ENCODE measurements at regions not wholly inside any gene's neighbourhood (a gene's known extent, or its start where the extent isn't known, plus 50 kb on each side); places are given as distances from the start of the nearest gene placed in this dataset.

DNA sequence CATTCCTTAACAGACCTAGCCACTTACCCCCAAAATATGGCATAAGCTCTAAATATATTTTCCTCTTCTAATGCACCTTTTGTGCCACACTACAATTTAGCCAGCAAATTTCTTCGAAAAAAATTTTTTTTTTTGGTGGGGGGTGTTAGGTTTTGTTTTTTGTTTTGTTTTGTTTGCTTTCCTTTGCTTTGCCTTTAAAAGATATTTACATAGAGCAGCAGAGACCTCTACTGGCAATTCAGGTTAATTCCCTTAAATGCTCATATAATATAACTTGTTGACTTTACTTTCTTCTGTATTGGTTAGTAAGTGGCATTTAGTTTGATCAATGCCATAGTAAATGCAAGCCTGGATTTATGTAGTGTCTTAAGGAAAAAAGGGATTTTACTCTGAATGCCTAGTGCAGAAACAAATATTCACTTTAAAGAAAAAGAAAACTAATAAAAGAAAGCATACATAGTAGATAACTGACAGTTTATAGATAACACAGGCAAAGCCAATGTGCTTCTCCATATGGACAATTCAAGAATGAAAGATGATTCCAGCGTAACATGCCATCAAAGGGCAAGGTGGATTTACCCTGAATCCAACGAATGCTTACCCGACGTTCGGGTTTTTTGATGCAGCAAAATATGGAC is 1250.6 kb downstream of the GATA3 start:
- no peak for TF ChIP-seq EP300 (IDR thresholded peaks at IDR 0.05; ENCODE audit: borderline replicate concordance in 1 of 2, control insufficient read depth in 1 of 2, low read depth in 2 of 2, low read length in 2 of 2)
- no peak for TF ChIP-seq EZH2 (IDR thresholded peaks at IDR 0.05; ENCODE audit: borderline replicate concordance, control insufficient read depth, low read depth, low read length)
- no peak for TF ChIP-seq BRCA1 (IDR thresholded peaks at IDR 0.05; ENCODE audit: low read depth, low read length)
- TF ChIP-seq JUNB (IDR thresholded peaks at IDR 0.05), result no peak
- TF ChIP-seq SIN3A (IDR thresholded peaks at IDR 0.05; ENCODE audit: low read depth, low read length), result no peak
- TF ChIP-seq ZBTB4 (CRISPR knock-in tag; IDR thresholded peaks at IDR 0.05), result no peak
- TF ChIP-seq, protein P1, sequence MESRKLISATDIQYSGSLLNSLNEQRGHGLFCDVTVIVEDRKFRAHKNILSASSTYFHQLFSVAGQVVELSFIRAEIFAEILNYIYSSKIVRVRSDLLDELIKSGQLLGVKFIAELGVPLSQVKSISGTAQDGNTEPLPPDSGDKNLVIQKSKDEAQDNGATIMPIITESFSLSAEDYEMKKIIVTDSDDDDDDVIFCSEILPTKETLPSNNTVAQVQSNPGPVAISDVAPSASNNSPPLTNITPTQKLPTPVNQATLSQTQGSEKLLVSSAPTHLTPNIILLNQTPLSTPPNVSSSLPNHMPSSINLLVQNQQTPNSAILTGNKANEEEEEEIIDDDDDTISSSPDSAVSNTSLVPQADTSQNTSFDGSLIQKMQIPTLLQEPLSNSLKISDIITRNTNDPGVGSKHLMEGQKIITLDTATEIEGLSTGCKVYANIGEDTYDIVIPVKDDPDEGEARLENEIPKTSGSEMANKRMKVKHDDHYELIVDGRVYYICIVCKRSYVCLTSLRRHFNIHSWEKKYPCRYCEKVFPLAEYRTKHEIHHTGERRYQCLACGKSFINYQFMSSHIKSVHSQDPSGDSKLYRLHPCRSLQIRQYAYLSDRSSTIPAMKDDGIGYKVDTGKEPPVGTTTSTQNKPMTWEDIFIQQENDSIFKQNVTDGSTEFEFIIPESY (IDR thresholded peaks at IDR 0.05), result no peak
- no peak for TF ChIP-seq SRF (IDR thresholded peaks at IDR 0.05; ENCODE audit: low read depth in 2 of 2, low read length in 2 of 2)
- TF ChIP-seq, protein P2, sequence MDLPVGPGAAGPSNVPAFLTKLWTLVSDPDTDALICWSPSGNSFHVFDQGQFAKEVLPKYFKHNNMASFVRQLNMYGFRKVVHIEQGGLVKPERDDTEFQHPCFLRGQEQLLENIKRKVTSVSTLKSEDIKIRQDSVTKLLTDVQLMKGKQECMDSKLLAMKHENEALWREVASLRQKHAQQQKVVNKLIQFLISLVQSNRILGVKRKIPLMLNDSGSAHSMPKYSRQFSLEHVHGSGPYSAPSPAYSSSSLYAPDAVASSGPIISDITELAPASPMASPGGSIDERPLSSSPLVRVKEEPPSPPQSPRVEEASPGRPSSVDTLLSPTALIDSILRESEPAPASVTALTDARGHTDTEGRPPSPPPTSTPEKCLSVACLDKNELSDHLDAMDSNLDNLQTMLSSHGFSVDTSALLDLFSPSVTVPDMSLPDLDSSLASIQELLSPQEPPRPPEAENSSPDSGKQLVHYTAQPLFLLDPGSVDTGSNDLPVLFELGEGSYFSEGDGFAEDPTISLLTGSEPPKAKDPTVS (IDR thresholded peaks at IDR 0.05; ENCODE audit: low read depth, low read length), result no peak
- TF ChIP-seq HDAC2 (IDR thresholded peaks at IDR 0.05), result no peak
- no peak for TF ChIP-seq FOXK2 (IDR thresholded peaks at IDR 0.05)
- no peak for TF ChIP-seq POLR2A (IDR thresholded peaks at IDR 0.05; ENCODE audit: low read depth, low read length)
- TF ChIP-seq RFX5 (IDR thresholded peaks at IDR 0.05; ENCODE audit: low read depth, low read length), result no peak
- TF ChIP-seq, protein P3, sequence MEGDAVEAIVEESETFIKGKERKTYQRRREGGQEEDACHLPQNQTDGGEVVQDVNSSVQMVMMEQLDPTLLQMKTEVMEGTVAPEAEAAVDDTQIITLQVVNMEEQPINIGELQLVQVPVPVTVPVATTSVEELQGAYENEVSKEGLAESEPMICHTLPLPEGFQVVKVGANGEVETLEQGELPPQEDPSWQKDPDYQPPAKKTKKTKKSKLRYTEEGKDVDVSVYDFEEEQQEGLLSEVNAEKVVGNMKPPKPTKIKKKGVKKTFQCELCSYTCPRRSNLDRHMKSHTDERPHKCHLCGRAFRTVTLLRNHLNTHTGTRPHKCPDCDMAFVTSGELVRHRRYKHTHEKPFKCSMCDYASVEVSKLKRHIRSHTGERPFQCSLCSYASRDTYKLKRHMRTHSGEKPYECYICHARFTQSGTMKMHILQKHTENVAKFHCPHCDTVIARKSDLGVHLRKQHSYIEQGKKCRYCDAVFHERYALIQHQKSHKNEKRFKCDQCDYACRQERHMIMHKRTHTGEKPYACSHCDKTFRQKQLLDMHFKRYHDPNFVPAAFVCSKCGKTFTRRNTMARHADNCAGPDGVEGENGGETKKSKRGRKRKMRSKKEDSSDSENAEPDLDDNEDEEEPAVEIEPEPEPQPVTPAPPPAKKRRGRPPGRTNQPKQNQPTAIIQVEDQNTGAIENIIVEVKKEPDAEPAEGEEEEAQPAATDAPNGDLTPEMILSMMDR (IDR thresholded peaks at IDR 0.05 in 2 of 3, conservative IDR thresholded peaks at IDR 0.05 in 1 of 3; ENCODE audit: control insufficient read depth in 2 of 3, extremely low read depth in 1 of 3, insufficient read depth in 1 of 3, low read depth in 3 of 3, low read length in 3 of 3), result peak; percentile 24 to 45 (median 35); a peak in 4 of 6 replicates
